ENCODE measurements at regions not wholly inside any gene's neighbourhood (a gene's known extent, or its start where the extent isn't known, plus 50 kb on each side); places are given as distances from the start of the nearest gene placed in this dataset.
"Not testable (repeated sequence)": the region's sequence is repeated elsewhere in the genome, so short reads cannot be mapped to it uniquely, and the experiment has no call there.

GRCh38 chr21:31798842-31799704, 67.2 kb upstream of the SCAF4 start:
- no peak for TF ChIP-seq CTCF (conservative IDR thresholded peaks at IDR 0.05; ENCODE audit: low read depth, low read length)
- no peak overlapping the region for H3K4me3 ChIP-seq (ENCODE audit: low read length)
- no peak for DNase-seq (ENCODE audit: low read depth)

- H3K4me3 ChIP-seq (ENCODE audit: low read length), result no peak overlapping the region
- no peak for DNase-seq (ENCODE audit: low read depth)
Measured at GRCh38 chr21:31795992-31796391, 64.1 kb upstream of the SCAF4 start.

GRCh38 chr21:31790420-31790819, 58.5 kb upstream of the SCAF4 start:
- H3K4me3 ChIP-seq (ENCODE audit: low read length), result not testable (repeated sequence)

More at GRCh38 chr21:31795992-31796391, 64.1 kb upstream of the SCAF4 start:
- TF ChIP-seq CTCF (conservative IDR thresholded peaks at IDR 0.05; ENCODE audit: low read depth, low read length), result no peak

GRCh38 chr21:31788581-31788980, 56.7 kb upstream of the SCAF4 start:
- TF ChIP-seq CTCF (conservative IDR thresholded peaks at IDR 0.05; ENCODE audit: low read depth, low read length), result no peak
- H3K4me3 ChIP-seq (ENCODE audit: low read length), result no peak overlapping the region
- no peak for DNase-seq (ENCODE audit: low read depth)

More at GRCh38 chr21:31790420-31790819, 58.5 kb upstream of the SCAF4 start:
- DNase-seq (ENCODE audit: low read depth), result not testable (repeated sequence)

GRCh38 chr21:31787691-31788090, 55.8 kb upstream of the SCAF4 start:
- DNase-seq (ENCODE audit: low read depth); H3K4me3 ChIP-seq (ENCODE audit: low read length): not testable (repeated sequence)

- H3K4me3 ChIP-seq (ENCODE audit: low read length), result no peak overlapping the region
- DNase-seq (ENCODE audit: low read depth), result no peak
- TF ChIP-seq CTCF (conservative IDR thresholded peaks at IDR 0.05; ENCODE audit: low read depth, low read length), result no peak
Measured at GRCh38 chr21:31786164-31786920, 54.4 kb upstream of the SCAF4 start.

GRCh38 chr21:31785237-31786163, 53.6 kb upstream of the SCAF4 start:
- peak; percentile 85 for TF ChIP-seq CTCF (conservative IDR thresholded peaks at IDR 0.05; ENCODE audit: low read depth, low read length)
- DNase-seq (ENCODE audit: low read depth), result peak; percentile 23
- H3K4me3 ChIP-seq (ENCODE audit: low read length), result not testable (repeated sequence)

All from retinal pigment epithelial cell (primary cell).